GM19438 (cell line): ENCODE measurements at regions not wholly inside any gene's neighbourhood (a gene's known extent, or its start where the extent isn't known, plus 50 kb on each side); places are given as distances from the start of the nearest gene placed in this dataset.

Experiments
- ATAC-seq: cut with Tn5 transposase; IDR thresholded peaks from one replicate; pipeline ENCODE4 v1.9.1; 2021; ENCODE audit warnings: low read depth; ENCODE audit not compliant: unreplicated experiment

DNA sequence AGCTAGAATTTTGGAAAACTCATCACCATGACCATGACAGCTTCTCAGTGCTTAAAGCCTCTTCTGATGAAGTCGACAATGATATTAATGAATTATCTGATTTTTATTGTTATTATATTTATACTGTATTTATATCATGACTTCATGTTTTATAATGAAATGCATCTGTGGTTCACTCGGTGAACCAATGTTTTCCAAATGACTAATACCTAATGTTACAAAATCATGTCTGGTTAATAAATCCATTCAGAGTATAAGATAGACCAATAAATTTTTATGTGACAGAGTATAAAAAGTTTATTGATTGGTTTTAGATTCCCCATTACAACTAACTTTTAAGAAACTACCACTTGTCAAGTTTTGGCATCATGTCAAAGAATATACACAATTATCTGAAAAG, 416.5 kb downstream of the MLLT3 start:
- no peak for ATAC-seq

DNA sequence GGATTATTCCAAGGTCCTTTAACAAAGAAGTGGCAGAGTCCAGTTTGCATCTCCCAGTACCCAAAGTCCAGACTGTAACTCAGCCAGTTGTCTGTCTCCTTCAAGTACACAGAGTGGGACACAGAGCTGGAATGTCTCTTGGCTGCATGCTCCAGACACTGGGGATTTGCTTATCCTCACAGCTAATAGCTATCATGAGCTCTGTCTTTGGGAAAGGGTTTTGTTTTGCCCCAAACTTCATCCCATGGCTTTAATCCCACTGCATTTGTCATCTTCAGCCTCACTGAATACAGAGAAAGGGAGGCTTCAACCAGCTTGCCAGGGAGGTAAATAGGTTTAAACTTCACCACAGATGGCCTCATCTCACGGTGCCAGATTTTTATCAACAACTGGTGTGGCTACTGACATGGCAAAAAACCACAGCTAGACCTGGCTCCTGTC, 412.2 kb upstream of the SLC24A2 start:
- no peak for ATAC-seq

DNA sequence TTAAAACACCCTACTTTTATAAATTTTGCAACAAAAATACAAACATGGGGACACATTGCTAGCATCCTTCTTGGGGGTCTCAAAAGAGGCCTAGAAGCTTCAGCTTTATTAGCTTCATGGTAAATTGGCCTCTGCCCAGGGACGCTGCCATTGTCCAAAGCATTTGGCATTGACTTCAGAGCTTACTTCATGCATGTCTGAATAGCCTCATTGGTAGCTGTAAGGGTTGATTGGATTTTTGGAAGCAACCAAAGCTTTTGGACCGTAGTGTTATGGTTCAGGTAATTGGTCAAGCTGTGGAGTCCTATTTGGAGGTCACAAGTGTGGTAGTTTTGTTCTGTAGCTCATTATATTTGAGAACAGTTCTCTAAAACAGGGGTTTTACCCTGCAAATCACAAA, 411.7 kb upstream of the SLC24A2 start:
- ATAC-seq: no peak

DNA sequence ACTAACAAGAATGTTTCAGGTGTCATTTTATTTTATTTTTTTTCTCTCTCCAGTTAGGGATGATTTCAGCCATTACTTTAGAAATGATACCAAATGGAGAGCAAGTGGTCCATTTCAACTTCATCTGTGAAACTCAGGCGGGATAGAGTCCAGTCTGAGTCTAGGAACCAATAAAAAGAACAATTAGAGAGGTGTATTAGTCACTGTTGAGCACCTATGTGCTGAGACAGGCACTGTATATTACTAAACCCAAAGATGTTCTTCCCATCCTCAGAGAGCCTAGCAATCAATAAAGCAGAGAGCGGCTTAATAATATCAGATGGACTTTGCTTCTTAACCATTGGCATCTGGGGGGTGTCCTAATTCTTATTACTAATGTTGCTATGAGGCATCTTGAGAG, 410.3 kb upstream of the SLC24A2 start:
- ATAC-seq: no peak

DNA sequence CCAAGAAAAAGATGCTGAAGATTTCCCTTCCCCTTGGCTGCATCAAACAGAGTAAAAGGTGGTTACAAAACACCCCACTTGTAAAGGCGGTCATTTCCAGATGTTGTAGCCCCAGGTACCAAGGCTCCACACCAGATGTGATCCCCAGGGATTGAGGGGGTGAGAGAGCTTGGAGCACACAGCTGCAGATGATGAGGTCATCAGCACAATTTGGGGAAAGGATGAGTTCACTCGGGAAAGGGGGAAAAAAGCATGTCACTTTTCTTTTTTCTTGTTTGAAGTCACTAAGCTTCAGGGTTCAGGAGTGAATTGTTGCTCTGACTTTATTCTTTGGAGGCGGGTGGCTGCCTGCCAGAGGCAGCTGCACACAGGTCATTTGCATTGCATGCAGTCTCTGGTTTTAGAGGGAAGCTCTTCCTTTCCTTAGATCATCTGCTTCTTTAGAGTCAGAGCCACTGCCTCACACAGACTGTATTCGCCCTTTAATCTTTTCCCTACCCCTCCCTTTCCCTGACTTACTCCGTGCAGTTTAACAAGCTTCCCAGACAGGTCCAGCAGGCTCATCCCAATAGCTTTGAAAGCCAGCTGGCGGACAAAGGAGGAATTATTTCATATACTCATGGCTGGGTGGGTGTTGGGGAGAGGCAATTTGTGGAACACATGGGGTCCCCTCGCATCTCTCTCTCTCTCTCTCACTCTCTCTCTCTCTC, 409.3 kb upstream of the SLC24A2 start:
- no peak for ATAC-seq

DNA sequence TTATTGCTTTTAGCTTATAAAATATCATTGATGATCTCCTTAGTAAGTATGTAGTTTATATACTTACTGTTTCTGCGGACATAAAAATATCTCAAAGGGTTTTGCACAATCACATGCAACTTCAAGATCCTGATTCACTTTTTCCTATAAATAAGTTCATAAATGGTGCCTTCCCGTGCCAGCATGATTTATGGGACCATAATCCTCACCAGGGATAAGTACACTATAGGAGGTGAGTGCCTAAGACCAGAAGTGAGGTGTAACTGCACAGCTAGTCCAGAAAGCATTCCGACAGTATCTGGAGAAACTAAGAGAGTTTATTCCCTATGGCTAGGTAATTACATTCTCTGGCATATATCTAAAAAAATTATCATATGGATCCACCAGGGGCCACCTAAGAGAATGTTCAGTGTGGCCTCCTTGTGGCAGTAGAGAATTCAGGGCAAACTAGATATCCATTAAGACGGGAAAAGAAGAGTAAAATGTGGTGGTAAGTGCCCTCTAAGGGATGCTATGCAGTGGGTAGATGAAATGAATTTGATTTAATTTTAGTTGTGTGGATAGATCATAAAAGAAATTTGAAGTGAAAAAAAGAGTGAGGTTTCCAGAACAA, 402.5 kb upstream of the SLC24A2 start:
- no peak for ATAC-seq

DNA sequence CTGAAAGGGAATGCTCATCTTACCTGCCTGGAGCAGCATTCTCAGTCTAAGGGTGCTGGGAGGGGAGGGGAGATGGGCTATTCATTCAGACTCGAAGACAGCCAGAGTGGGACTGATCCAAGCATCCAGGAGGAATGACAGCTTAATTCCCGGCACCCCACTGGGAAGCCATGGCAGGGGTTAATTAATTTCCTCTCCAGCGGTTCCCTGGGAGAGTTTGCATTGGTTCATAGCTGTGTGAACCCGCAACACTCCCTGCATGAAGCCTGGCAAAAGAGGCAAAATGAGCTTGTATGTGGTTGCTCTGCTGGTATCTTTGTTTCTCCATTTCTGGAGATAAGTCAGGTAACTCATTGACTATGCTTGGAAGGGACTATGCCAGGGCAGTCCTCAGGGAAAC, 401.0 kb upstream of the SLC24A2 start:
- ATAC-seq: no peak

DNA sequence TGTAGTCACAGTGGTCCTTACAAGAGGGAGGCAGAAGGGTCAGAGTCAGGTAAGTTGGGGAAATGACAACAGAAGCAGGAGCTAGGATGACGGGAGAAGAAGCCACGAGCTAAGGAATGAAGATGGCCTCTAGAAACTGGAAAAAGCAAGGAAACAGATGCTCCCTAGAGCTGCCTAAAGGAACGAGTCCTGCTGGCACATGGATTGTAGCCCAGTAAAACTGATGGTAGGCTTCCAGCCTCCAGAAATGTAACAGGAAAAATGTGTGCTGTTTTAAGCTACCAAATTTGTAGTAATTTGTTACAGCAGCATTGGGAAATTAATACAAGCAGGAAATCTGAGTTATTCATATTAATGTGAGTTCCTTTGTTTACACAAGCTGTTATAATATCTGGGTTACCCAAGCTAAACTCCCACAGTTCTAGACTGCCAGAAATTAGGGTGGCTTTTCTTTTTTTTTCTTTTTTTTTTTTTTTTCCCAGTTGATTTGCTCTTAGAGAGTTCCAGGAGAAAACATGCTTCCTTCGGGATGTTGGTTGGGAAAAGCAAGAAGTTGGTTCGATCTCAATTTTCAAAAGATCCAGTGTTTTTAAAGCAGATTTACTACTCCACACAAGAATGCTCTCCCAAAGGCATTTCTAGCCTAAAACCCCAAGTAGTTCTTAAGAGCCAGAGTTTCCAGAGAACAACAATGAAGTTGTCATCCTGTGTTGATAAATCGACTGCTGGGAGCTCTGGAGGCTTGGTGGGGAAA, 400.0 kb upstream of the SLC24A2 start:
- ATAC-seq: no peak

DNA sequence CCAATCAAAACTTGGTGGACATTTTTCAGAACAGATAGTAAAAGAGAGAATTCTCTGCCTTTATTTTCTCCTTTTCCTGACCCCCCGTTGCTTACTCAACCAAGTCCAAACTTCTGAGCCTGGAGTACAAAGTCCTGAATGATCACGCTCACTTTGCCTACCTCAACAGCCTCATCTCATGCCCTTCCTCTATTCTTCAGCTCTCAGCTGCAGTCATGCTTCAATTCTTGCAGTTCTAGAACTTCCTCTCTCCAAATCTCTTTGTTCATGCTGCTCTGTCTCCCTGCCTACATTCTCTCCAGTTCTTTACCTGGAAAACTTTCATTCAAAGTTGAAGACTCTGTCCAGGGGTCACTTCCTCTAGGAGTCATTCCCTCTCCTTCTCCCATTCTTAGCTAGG, 398.5 kb upstream of the SLC24A2 start:
- no peak for ATAC-seq

DNA sequence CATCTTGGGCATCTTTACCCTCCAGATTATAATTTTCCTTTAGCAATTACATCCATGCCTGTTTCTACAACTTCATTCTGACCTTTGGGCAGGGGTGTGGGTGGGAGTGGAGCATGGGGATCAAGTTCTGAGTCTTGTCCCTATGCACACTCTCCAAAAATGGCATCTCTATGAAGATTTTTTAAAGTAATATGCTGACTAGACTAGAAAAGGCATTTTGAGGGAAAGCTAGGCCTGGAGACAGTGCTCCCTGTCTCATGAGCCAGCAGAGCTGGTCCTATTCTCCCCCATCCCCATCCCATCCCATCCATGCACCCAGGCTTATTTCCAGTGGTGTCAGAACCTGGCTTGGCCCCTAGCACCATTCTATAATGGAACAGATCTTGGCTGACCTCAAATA, 398.0 kb upstream of the SLC24A2 start:
- no peak for ATAC-seq

DNA sequence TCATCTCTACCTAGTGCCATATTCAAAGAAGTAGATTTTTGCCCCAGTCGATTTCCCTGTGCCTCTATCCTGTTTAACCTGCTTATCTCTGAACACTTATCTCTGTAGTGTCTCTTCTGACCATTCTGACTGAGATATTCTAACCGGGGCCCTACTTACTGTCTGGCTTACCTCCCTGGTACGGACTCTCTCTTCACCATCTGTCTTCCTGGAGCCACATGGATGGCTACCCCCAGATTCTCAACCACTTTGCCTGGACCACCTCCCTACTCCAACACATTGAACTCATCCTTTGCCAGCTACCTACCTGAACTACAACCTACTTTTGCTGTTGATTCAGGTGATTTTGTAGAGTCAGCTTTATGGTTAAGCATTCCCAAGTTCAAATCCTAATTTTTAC, 397.4 kb upstream of the SLC24A2 start:
- no peak for ATAC-seq

DNA sequence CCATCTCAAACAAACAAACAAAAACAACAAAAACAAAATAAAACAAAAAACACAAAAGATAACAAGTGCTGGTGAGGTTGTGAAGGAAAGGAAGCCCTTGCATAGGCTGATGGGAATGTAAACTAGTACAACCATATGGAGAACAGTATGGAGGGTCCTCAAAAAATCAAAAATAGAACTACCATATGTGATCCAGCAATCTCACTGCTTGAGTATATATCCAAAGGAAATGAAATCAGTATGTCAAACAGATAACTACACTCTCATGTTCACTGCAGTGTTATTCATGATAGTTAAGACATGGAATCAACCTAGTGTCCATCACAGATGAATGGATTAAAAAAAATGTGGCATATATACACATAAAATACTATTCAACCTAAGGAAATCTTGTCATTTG, 395.7 kb upstream of the SLC24A2 start:
- no peak for ATAC-seq

DNA sequence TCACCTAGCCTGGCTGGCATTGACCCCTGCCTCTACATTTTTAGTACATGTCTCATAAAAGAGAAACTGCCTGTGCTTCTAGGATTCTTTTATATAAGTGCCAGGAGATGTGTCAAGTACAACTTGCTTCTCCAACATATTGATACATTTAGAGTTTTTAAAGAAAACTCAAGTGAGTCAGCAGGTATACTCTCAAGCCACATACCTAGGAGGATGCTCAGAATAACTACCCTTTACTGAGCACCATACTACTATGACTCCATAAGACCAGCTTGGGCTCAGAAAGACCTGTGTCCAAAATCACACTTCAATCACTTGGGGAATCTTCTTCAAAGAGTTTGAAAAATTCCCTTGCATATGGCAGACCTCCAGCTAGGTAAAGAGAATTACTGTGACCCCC, 389.8 kb upstream of the SLC24A2 start:
- ATAC-seq: no peak

DNA sequence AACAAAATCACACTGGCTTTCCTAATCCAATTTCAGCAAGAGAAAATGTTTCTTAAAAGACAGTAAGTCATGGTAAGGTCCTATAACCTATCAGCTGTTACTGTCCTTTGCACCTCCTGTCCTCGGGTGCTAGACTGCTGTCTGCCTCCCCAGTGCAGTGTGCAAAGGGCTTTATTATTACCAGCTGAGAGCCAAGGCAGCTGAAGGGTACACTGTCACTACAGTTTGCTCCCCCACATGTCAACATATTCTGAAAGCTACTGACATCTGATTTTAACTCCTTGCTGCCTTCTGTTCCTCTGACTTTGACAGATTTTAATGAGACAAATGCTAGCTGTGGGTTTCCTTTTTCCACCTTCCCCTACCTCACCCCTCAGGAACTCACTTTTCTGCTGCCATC, 389.4 kb upstream of the SLC24A2 start:
- no peak for ATAC-seq

DNA sequence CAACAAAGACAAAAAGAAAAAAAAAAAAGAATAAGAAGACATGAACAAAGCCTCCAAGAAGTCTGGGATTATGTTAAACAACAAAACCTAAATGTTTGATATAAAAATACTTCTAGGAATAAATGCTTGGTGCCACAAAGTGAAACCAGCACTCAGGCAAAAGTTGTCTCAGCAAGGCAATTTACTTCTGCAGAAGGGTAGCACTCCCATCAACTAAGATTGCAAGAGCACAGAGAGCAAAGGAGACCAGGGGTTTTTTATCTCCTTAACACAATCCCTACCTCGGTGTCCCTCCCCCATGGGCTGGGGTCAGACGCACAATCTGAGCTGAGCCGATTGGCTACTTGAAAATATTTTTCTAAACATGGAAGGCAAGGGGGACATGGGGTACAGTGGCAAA, 381.3 kb upstream of the SLC24A2 start:
- ATAC-seq: no peak

DNA sequence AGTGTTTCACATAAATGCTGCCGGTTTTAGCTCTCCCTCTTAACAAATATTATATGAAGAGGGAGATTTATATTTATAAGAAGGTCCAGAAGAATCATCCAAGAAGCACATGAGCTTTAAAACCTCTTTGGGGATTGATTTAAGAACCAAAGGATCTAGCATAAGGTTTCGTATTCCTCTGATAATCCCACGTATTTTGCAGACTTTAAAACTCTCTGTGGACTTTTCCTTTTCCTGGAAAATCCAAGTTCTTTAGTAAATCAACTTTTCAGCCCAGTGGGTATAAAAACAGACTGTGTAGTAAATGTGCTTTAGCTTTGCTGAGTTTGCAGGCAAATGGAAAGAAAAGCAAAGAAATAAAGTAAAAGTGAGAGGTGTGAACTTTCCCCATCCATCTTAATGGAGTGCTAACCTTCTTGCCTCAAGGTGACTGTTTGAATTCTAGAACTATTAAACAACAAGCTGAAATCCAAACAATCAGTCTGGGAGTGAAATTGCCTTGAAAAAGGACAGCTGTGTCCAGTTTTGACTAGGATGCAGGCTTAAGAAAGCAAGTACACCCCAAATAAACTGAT, 363.4 kb upstream of the SLC24A2 start:
- no peak for ATAC-seq

DNA sequence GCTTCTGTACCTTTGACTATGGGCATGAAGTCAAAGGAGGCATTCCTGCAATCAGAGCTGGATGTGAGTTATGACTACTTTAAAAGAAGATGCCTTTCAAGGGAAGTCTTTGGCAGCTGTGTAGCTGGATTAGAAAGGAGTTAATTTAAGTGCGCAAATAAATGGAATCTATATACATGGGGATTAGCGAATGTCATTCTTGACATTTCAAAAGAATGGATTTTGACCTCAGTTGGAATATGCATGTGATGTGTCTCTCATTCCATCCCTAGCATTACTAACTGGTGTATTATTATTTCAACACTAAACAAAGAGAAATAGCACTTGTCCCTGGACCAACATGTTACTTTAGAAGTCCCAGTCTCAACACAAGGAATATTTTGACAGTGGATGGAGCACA, 359.6 kb upstream of the SLC24A2 start:
- no peak for ATAC-seq

DNA sequence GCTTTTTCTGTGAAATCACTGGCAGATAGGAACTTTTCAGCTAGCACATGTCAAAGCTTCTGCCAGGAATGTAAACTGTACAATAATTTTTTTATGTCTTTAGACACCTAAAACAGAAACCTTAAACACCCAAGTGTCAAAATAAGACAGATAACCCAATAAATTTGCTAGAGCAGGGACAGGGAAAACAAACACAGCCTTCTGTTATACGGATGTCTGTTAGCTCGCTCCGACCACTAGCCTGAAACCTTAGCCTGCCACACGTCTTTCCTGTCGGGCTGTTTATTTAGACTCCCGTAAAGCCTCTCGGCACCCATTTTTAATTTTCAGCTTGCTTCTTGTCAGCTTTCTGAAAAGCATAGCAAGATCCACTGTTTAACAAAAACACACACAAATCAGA, 355.4 kb upstream of the SLC24A2 start:
- ATAC-seq: no peak

DNA sequence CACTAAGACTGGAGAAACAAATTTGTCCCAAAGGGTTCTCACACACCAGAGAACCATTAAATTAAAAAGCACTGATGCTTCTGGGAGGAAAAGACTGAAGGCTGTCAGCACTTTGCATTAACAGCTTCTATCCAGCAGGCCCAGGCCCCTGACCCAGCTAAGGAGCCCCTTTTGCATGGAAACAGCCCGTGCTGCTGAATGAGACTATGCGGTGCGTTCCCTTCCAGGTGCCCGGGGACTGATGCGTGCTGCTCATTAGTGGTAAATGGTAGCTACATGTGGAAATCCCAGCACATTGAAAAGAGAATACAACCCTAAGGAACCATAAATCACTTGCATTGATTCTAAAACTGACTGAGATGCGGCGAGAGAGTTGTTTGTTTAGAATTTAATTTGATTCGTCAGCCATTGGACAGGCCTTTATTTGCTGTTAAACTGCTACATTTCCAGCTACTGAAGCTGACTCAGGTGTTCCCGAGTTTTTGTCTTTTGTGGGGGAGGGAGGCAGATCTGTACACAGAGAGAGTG, 351.0 kb upstream of the SLC24A2 start:
- ATAC-seq: no peak

DNA sequence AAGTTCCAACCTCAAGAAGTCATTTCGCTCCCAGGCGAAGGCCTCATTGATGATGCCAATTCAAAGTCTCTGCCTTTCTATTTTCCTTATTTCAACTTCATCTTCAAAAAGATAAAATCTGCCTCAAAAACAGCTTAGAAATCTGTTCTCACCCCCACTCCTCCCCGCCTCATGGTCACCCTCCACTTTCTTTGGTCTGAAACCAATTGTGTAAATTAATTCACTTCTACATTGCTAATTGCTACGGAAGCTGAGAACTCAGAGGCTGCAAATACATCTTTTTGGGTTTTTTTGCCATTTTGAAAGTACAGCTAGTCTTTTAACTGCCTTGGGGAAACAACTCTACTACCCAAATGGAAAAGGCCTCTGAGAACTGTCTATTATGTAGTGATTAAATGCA, 350.0 kb upstream of the SLC24A2 start:
- no peak for ATAC-seq

DNA sequence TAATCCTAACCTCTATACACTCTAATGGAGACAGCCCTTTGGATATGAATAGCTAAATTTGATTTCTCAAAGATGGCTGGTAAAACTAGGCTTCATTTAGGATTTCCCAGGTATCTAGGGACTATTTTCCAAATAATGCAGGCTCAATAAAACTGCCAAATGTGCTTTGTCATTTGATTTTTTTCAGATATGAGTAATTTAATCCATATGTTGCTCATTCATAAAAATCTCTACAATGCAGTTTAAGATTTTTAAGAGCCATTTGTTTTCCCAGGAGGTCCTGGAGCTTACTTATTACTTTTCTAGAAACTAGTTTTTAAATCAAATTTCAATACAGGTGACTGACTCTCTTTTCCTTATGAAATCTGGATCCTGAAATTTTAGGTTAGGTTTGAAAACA, 349.3 kb upstream of the SLC24A2 start:
- no peak for ATAC-seq
